HuH-7.5 (cell line): ENCODE measurements at regions not wholly inside any gene's neighbourhood (a gene's known extent, or its start where the extent isn't known, plus 50 kb on each side); places are given as distances from the start of the nearest gene placed in this dataset.

ENCODE experiments used
- DNase-seq: peaks from one replicate; pipeline ENCODE4 v3.0.0; 2011; ENCODE audit warnings: low spot score

DNA sequence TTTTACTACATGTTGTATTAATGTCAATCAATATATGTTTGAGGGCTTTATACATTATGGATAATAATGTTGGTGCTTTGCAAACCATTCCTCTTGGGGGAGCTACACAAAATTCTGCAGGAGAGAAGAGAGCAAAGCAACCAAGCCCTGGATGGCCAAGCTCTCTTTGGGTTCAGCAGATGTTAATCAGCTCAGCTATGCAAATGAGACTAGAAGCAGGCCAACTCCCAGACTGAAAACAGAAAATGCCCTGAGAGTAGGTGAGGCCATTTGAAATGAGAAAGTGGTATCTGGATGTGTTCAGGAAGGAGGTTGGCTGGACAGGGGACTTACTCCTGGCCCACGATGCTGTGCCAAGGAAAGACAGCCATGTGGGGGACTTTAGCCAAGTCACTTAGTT is 387.0 kb downstream of the BCOR start:
- no peak for DNase-seq

DNA sequence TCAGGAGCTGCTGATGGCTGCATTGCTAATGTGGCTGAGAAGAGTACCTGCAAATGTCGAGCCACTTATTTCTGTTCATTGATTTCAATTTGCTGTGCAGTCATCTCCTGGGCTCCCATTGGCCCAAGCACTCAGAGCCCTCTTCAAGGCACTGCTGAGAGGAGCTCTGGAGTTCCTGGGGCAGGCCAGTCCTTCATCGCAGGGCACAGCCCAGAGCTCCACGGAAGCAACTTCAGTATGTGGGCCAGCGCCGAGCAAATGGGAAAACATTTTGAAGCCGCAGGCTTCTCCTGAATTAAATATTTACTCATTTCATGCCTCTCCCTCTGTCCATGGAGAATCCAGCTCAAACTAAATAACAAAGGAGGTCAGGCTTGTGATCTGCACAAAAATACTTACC is 383.3 kb downstream of the BCOR start:
- DNase-seq: no peak

DNA sequence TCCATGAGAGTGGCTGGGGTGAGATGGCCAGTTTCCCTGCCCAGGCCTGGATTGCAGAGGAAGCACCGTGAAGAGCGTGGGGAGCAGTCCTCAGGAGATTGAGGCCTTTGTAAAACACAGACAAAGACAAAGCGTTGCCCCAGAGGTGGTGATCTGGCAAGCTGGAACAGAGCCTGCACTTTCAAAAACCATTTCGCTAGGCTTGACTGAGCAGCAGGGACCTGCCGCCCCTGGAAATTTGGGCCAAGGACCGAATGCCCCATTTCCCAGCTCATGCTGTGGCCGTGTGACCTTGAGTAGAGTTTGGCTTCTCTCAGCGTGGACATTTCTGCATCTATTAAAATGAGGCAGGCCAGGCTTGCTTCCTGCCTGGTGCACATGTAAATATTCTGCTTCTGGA is 381.4 kb downstream of the BCOR start:
- no peak for DNase-seq

DNA sequence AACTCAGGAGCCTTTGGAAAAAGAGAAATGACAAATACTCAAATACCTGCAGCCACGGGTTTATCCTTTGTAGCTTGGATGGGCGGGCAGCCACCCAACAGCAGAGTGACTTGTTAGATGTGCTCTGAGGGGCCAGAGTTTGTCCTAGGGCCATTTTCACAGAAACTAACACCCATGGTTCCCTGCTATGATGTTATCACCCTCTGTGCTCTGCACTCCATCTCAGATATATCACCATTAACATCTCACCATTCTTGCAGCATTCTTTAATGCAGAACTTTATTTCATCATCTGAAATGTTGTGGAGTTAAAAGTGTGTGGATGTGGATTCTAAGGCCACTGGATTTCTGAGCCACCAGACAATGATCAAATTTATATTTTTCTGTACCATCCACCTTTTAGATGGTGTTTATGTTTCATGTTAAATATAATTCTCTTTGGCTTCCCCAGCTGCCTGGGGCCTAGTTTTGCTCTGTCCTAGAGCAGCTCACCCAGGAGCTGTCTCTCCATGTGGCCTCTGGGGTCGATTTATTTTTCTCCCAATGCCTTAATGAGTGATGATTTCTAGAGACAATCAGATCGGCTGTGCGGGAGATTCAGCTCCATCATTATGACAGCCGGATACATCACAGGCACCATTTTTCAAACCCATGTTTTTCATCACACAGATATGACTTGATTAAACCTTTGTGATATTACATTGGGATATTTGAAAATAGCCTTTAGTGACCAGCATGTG is 380.8 kb downstream of the BCOR start:
- DNase-seq: no peak

DNA sequence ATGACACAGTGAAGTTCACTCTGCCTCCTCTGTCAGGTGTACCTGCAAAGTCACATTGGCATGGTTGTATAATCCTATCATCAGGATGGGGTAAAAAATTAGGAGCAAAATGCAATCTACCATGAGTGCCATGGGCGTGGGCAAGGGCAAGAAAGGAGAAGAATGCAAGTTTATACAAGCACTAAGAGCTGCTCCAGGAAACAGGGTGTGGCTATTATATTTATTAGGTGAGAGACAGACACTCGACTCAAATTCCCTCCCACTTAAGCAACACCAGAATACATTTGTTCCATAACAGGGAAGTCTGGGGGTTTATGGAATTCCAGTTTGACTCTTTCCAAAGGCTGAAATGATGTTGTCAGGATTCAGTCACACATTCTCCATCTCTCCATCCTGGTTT is 378.8 kb downstream of the BCOR start:
- no peak for DNase-seq

DNA sequence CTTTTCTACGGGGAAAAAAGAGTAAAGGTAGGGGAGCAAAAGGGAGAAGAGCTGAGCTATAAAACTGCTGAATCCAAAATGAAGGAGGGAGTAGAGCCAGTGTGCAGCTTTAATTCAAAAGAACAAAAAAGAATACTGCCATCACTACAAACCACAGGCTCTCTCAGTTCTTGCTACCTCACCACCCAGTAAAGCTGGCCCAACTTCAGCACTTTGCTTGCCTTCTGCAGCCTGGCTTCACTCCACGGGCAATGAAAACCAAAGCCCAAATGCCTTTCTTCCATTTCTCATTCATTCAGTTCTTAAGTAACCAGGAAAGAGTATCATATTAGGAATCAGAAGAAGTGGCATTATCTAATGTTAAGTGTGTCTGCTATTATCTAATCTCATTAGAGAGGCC is 376.8 kb downstream of the BCOR start:
- DNase-seq: no peak

DNA sequence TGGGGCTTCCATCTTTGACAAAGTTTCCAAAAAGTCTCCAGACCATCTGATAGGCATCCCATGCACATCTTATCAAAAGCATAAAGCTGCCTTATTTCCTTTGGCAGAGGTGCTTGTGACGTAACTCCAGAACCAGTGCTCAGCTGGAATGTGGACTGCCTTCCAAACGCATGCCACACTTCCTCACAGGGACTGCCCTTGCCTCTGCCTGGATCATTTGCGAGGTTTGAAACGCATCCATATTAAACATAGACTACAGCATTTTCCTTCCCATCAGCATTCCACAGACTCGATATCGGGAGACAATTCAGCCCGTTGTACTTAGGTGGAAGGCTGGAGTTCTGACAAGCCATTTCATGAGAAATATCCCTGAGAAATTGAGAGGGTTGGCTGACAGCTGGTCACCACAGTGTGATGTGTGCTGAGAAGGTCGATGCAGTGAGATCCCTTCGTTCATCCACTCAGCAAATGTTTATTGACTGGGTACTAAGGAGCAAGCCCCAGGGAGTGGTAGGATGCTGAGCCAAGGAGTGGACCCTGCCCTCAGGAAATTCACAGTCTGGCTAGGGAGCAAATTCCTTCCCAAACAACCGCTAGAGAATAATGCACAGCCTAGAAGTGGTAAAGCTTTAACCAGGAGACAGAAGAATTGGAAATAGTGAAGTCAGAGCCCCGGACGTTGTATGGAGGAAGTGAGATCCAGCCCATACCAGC is 376.0 kb downstream of the BCOR start:
- no peak for DNase-seq

DNA sequence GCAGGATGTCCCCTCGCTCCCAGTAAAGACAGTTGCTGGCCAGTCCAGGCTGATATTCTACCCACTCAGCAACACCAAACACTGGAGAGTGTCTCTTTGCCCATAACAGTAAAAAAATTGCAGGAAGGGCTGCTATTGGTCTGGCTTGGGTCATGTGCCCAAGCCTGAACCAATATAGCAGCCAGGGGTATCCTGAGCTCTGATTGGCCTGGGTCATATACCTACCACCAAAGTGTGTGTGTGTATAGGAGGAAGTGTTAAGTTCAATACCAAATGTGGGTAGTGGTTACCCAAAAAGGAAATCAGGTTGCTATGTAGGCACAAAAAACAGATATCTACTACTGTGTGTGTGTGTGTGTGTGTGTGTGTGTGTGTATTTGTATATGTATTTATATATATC is 373.2 kb downstream of the BCOR start:
- DNase-seq: no peak

DNA sequence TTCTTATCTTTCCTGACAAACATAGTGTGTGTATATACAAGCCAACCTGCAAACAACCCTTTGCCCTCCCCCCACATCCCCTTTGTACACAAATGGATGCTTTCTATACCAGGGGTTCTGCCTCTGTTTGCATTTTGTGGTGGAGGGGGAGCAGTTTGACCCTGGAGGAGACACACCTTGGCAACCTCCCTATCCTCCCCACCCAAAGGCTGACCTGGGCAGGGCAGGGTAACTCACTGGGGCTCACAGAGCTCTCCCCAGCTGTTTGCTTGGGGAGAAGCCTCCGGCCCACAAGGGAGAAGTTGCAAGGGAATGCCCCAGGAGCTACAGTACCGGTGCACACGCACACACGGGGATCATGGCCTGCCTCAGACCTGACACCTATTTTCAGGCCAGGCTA is 372.6 kb downstream of the BCOR start:
- DNase-seq: peak; percentile 34

DNA sequence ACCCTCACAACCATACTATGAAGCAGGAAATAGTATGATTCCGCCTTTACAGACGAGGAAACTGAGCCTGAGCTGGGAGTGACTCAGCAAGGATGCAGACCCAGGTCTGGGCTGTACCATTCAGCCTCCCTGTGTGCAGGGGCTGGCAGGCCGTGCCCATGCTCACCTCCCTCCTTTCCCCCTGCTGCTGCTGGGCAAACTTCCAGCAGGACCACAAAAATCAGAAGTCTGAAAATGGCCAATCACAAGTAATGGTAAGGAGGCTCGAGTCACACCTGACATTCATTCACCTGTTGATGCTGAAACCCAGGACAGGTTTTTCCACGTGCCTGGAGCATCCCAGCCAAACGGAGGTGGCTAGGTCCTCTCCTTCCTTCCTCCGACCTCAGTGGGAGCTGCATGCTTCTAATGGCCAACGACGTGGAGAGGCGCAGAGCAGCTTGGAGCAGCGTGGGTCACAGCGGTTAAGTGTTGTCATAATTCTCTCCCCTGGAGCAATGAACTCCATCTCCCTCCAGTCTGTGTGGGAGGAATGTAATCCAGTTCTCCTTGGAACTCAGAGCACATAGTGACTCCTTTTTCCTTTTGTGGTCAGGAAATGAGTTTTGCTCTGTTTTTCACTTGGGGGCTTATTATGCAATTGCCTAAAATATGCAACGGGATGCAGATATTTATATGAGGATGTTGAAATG is 371.7 kb downstream of the BCOR start:
- DNase-seq: no peak

DNA sequence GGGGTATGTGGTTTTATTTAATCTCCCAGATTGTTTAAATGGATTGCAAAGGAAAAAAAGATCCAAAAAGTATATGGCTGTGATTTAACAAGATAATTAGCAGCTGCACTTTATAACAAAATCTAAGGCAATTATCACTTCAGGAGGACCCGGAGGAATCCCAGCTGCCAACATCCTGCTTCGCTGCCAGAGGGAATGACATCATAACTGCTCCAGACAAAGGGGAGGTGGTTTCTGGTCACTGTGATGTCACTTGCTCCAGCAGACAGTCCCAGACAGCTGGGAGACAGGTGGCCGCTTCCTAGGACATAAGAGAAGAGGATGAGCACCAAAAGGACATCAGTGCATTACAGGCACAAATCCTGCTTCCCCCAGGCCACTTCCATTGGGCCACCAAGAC is 371.0 kb downstream of the BCOR start:
- DNase-seq: no peak

DNA sequence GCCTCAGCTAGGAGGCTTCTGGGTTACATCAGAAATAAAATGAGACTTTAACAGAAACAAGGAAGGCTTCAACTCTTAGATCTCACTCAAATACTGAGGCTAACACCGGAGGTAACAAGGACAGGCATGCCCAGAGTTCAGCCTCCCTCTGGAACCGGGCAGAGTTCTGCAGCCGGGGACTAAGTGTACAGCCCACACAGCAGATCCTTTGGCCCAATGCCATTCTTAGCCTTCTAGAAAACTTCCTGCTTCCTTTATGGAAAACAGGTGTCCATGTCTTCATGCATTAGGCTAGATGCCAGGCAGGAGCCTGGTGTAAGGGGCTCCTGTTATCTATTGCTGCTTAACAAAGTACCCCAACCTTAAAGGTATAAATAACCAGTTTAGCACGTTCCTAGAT is 369.7 kb downstream of the BCOR start:
- DNase-seq: no peak

DNA sequence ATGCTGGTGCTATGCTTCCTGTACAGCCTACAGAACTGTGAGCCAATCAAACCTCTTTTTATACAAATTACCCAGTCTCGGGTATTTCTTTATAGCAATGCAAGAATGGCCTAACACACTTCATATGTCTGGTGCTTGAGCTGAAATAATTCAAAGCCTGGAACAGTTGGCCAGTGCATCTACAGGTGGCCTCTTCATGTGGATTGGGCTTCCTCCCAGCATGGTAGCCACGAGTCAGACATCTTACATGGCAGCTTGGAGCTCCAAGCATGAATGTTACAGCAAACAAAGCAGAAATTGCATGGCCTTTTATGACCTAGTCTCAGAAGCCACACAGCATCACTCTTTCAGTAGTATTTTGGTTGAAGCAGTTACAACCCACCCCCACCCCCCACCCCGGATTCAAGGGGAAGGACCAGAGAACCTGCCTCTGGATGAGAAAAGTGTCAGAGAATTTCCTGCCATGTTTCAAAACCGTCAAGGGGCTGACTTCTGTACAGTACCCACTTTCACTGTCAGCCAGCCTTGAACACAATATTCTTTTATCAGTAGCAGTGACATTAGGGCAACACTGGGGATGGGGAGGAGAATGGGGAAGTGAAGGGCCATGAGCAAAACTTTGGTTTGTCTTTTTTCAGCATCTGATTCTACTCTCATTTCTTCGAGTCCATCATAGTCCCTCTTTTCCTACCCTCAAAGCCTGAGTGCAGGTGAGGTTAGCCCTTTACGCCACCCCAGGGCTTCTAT is 368.7 kb downstream of the BCOR start:
- DNase-seq: no peak

DNA sequence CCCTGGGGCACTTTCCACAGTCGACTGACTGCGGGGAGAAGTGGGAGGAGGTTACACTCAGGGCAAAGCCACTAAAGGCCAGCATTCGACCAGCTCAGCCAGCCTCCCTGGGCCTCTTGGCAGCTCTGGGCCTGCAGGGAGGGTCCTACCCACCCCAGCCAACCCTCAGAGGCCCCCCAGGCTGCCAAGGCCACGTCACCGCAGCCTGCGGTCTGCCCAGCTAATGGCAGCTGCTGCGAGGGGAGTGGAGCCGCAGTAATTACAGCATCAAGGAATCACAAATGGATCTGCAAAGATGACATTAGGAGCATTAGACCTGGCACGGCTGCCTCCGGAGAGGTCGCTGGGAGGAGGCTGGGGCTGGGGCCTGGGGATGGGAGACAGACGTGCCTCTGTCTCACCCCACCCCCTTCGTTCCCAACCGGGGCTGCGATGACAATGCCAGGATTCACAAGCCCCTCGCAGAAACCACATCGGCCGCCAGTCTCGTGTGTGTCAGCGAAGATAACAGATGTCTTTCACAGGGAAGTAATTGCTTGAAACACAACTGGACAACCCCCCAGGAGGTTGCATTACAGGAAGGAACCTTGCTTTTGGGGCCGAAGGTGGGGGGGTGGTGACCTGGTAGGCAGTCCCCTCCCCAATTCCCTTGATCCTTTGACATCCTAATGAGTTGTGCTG is 367.6 kb downstream of the BCOR start:
- DNase-seq: no peak

DNA sequence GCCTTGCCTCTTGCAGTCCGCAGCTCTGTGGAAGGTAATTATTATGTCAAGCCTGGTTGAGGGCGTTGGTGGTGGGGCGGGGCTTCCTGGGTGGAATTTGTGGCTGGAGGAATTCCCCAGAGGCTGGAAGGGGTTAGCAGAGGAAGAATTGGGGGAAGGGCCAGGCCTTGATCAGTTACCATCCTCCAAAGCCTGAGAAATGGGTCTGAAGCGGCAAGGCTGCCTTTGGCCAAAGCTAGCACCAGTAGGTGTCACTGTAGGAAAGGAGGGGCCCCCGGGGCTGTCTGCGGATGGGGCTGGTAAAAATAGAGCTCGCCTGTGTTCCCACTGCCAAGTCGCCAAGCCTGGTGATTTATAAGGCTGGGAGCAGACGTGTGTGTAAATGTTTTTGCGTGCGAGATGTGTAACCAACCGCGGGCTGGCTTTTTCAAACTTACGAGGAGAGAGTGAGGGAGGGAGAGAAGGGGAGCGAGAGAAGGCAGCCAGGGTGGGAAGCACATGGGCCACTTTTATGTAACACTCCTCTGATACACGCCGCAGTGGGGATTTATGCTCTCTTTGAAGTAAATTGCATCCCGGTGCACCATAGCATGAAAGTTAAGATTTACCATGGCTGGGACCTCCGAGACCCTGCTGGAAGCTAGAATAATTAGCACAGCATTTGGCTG is 367.0 kb downstream of the BCOR start:
- DNase-seq: peak; percentile 43

DNA sequence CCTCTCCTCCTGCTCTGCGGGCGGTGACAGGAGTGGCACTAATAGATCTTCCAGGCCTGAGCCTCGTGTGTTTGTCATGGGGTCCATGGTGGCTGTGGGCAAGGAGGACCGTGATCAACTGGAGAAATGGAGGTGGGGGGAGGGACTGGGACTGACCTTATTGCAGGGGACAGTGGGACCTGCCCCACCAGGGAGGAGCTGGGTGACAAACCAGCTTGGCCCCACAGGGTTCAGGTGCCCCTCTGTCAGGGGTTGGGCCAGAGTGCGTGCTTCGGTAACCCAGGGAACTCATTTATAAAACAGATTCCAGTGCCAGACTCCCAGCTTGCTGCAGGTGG is 366.5 kb downstream of the BCOR start:
- DNase-seq: no peak

DNA sequence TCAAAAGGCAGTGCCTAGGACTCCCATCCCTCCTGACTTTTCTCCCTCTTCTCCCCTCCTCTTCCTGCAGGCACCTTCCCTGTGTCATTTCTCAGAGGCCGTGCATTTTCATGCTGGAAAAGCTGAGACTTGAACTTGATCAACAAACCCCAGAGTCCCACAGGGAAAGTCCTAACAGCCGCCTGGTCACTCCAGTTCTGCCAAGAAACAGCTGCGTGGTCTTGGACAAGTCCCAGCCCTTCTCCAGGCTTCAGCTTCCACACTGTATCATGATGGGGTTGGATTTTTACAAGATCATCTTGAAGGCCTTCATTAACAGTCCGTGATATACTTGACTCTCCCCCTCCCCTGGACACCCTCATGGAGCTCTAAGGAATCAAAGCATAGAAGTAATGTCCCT is 366.0 kb downstream of the BCOR start:
- DNase-seq: no peak

DNA sequence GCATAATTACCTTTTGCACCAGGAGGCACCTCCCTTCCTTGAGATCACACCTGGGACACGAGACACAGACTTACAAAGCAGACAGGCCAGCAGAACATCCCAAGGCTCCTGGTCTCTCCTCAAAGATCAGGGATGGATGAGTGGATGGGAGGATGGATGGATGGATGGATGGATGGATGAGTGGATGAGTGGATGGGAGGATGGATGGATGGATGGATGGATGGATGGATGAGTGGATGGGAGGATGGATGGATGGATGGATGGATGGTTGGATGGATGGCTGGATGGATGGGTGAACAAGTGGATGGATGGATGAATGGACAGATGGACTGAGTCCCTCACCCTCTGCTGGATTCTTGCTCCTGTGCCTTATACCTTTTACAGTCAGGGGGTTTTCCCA is 364.0 kb downstream of the BCOR start:
- DNase-seq: no peak

DNA sequence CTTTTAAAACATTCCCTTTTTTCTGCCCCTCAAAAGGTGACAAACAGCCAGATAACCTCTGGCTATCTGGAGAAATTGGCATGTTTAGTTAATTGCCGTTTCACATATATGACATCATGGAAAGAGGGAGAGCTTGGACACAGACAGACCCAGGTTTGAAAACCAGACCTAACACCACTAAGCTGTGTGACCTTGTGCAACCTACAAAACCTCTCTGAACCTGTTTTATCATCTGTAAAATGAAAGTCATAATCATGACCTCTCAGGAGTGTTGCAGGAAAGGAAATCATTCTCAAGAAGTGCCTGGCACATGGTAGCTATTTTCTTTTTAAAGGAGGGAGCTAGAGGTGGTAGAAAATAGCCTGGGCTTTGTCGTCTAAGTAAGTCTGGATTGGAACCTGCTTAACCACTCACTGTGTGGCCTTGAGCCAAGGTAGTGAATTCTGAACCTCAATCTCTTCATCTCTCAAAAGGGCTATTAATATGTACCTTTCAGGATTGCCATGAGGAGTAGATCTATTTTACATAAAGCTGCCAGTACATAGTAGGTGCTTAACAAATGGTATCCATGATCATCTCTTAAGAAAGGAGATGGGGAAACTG is 363.5 kb downstream of the BCOR start:
- DNase-seq: no peak

DNA sequence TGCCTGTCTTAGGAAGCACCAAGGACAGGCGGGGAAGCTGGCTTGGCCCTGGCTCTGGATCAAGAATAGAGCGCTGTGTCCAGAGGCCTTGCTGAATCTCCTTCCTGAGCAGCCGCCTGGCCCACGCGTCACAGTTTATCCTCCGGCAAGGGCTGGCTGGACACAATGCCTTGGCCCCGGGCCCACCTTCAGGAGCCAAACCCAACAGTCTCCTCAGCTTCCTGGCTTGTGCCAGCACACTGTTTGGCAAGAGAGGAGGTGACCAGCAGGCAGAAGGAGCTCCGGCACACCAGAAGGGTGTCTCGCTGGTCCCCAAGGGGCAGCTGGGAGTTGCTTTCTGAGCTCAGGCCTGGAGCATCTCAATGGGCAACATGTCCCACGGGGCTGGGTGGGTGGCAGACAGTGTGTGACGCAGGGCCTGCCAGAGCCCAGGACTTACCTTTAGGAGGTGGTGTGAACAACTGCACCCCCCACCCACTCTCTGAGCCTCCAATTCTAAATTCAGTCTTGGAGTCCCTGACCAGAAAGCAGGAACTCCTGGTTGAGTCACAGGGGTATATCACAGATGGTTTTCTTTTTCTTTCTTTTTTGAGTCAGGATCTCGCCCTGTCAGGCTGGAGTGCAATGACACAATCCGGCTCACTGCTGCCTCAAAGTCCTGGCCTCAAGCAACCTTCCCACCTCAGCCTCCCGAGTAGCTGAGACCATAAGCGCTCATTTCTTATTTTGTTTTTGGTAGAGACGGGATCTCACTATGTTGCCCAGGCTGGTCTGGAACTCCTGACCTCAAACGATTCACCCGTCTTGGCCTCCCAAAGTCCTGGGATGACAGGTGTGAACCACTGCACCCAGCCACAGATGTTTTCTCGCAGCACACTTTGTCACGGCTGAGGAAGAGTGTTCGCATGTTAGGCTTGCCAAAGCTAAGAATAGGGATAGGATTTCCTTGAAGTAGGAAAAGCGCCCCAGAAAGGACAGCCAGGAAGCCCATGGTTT is 361.2 kb downstream of the BCOR start:
- no peak for DNase-seq
